ENCODE measurements at regions not wholly inside any gene's neighbourhood (a gene's known extent, or its start where the extent isn't known, plus 50 kb on each side); places are given as distances from the start of the nearest gene placed in this dataset.

- Histone ChIP-seq H3K9me3 (no peaks in the 10 kb centered on the region), H3K27ac (no peak overlapping the region), H3K4me1 (no peaks in the 10 kb centered on the region), H3K27me3 (no peaks in the 10 kb centered on the region), H3K36me3 (no peaks in the 10 kb centered on the region), H3K4me3 (no peak overlapping the region)
- TF ChIP-seq POLR2AphosphoS5 (IDR thresholded peaks at IDR 0.05; ENCODE audit: insufficient read depth in 1 of 2, low read depth in 1 of 2) = no peak
- TF ChIP-seq POLR2A (IDR thresholded peaks at IDR 0.05) = no peak
- TF ChIP-seq, protein P1, sequence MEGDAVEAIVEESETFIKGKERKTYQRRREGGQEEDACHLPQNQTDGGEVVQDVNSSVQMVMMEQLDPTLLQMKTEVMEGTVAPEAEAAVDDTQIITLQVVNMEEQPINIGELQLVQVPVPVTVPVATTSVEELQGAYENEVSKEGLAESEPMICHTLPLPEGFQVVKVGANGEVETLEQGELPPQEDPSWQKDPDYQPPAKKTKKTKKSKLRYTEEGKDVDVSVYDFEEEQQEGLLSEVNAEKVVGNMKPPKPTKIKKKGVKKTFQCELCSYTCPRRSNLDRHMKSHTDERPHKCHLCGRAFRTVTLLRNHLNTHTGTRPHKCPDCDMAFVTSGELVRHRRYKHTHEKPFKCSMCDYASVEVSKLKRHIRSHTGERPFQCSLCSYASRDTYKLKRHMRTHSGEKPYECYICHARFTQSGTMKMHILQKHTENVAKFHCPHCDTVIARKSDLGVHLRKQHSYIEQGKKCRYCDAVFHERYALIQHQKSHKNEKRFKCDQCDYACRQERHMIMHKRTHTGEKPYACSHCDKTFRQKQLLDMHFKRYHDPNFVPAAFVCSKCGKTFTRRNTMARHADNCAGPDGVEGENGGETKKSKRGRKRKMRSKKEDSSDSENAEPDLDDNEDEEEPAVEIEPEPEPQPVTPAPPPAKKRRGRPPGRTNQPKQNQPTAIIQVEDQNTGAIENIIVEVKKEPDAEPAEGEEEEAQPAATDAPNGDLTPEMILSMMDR (IDR thresholded peaks at IDR 0.05) = no peak
- intact Hi-C loops (cut with DNase I) = no loop called here
- no peak for DNase-seq (ENCODE audit: extremely low spot score in 2 of 2)
These were observed 1655.8 kb upstream of the TENM3 start for GRCh38 chr4:180587379-180587778.

DNA sequence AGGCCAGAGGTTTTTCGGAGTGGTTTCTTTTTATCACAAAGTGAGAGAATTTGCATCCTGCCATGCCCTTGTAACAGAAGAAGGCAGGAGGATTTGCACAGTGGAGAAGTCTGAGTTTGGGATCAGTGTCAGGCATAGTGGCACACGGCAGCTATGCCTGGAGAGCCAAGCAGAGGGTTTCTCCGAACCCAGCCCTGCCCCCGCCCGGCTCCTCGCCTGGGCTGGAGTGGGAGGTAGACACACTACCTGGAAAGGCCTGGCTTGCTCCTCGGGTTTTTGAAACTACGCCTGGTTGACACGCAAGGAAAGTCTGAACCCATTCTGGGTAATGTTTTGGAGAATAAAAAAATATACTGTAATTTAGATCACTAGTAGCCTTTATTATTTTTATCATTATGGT is 1653.6 kb upstream of the TENM3 start:
- Histone ChIP-seq H3K27me3 (no peaks in the 10 kb centered on the region), H3K36me3 (no peaks in the 10 kb centered on the region), H3K9me3 (no peaks in the 10 kb centered on the region), H3K4me3 (no peak overlapping the region), H3K27ac (no peak overlapping the region), H3K4me1 (no peaks in the 10 kb centered on the region)
- intact Hi-C loops (cut with DNase I) = no loop called here
- TF ChIP-seq POLR2AphosphoS5 (IDR thresholded peaks at IDR 0.05; ENCODE audit: insufficient read depth in 1 of 2, low read depth in 1 of 2) (no peak), POLR2A (IDR thresholded peaks at IDR 0.05) (no peak)
- TF ChIP-seq, protein P1 (IDR thresholded peaks at IDR 0.05) = no peak
- DNase-seq (ENCODE audit: extremely low spot score in 2 of 2) = no peak

GRCh38 chr4:180596888-180597483 is 1646.2 kb upstream of the TENM3 start:
- no peak for TF ChIP-seq POLR2AphosphoS5 (IDR thresholded peaks at IDR 0.05; ENCODE audit: insufficient read depth in 1 of 2, low read depth in 1 of 2)
- TF ChIP-seq, protein P1 (IDR thresholded peaks at IDR 0.05) = no peak
- TF ChIP-seq POLR2A (IDR thresholded peaks at IDR 0.05) = no peak

GRCh38 chr4:180598281-180598680 is 1644.9 kb upstream of the TENM3 start:
- Histone ChIP-seq H3K27me3 (no peaks in the 10 kb centered on the region), H3K27ac (no peak overlapping the region), H3K9me3 (no peaks in the 10 kb centered on the region), H3K4me1 (no peaks in the 10 kb centered on the region), H3K36me3 (no peaks in the 10 kb centered on the region), H3K4me3 (no peak overlapping the region)
- DNase-seq (ENCODE audit: extremely low spot score in 2 of 2) = no peak
- intact Hi-C loops (cut with DNase I) = no loop called here
- TF ChIP-seq, protein P1 (IDR thresholded peaks at IDR 0.05) = no peak
- no peak for TF ChIP-seq POLR2AphosphoS5 (IDR thresholded peaks at IDR 0.05; ENCODE audit: insufficient read depth in 1 of 2, low read depth in 1 of 2)
- no peak for TF ChIP-seq POLR2A (IDR thresholded peaks at IDR 0.05)

More at GRCh38 chr4:180596888-180597483, 1646.2 kb upstream of the TENM3 start:
- Histone ChIP-seq H3K27me3 (no peaks in the 10 kb centered on the region), H3K4me1 (no peaks in the 10 kb centered on the region), H3K4me3 (no peak overlapping the region), H3K27ac (no peak overlapping the region), H3K9me3 (no peaks in the 10 kb centered on the region), H3K36me3 (no peaks in the 10 kb centered on the region)
- intact Hi-C loops (cut with DNase I) = no loop called here
- DNase-seq (ENCODE audit: extremely low spot score in 2 of 2) = no peak

GRCh38 chr4:180603791-180604190 is 1639.4 kb upstream of the TENM3 start:
- Histone ChIP-seq H3K4me3 (no peak overlapping the region), H3K9me3 (no peaks in the 10 kb centered on the region), H3K36me3 (no peaks in the 10 kb centered on the region), H3K4me1 (no peaks in the 10 kb centered on the region), H3K27me3 (no peaks in the 10 kb centered on the region), H3K27ac (no peak overlapping the region)
- no peak for DNase-seq (ENCODE audit: extremely low spot score in 2 of 2)
- intact Hi-C loops (cut with DNase I) = no loop called here
- TF ChIP-seq POLR2AphosphoS5 (IDR thresholded peaks at IDR 0.05; ENCODE audit: insufficient read depth in 1 of 2, low read depth in 1 of 2) = no peak

Data from vagina (tissue), 2 donors.